GM21381 (cell line): ENCODE measurements at regions not wholly inside any gene's neighbourhood (a gene's known extent, or its start where the extent isn't known, plus 50 kb on each side); places are given as distances from the start of the nearest gene placed in this dataset.
"Not testable (repeated sequence)": the region's sequence is repeated elsewhere in the genome, so short reads cannot be mapped to it uniquely, and the experiment has no call there.

Source experiments
- ATAC-seq: cut with Tn5 transposase; IDR thresholded peaks from one replicate; pipeline ENCODE4 v1.9.1; 2021; ENCODE audit warnings: mild to moderate bottlenecking, moderate library complexity; ENCODE audit not compliant: unreplicated experiment

DNA sequence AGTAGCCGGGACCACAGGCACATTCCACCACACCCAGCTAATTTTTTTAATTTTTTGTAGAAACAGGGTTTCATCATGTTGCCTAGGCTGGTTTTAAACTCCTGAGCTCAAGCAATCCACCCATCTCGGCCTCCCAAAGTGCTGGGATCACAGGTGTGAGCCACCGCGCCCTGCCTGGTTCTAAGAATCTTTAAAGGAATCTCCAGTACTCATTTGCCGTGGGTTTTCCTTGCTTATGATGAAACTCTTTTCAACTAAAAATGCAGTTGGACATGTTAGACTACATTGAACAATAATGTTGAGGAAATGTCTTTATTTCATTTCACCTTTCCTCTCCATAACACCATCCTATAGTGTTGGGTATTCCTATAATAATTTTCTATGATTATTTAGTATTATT lies 121.6 kb downstream of the ZNF281 start:
- ATAC-seq, result no peak

DNA sequence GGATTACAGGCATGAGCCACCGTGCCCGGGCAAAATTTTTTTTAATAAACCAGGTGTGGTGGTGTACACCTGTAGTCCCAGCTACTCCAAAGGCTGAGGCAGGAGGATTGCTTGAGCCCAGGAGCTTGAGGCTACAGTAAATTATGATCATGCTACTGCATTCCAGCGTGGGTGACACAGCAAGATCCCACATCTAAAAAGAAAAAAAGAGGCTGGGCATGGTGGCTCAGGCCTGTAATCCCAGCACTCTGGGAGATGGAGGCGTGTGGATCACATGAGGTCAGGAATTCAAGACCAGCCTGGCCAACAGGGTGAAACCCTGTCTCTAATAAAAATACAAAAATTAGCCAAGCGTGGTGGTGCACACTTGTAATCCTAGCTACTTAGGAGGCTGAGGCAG lies 125.6 kb downstream of the ZNF281 start:
- not testable (repeated sequence) for ATAC-seq

DNA sequence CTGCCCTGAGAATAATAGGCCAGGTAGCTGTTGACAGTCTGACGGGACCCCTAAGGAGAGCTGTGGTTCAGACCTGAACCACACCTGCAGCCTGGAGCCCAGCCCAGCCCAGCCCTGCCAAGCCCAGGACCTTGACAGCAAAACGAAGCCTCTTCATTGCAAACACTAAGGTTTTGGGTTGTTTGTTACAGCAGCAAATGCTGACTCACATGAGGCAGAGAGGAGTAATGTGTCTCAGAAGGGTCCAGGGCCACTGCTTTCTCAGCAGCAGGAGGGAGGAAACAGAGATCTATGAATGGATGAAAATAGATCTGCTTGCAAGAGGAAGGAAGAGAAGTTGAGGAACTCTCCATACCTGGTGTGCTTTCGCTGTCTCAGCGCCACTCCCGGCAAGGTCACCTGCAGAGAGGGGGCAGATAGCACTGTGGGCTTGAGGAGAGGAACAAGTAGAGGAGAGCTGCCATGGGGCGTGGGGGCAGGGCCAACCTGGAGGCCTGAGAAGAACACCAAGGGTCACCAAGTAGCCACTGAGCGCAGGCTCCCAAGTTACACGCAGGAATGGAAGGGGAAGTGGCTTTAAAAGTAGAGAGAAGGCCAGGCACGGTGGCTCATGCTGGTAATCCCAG lies 127.2 kb downstream of the ZNF281 start:
- no peak for ATAC-seq

DNA sequence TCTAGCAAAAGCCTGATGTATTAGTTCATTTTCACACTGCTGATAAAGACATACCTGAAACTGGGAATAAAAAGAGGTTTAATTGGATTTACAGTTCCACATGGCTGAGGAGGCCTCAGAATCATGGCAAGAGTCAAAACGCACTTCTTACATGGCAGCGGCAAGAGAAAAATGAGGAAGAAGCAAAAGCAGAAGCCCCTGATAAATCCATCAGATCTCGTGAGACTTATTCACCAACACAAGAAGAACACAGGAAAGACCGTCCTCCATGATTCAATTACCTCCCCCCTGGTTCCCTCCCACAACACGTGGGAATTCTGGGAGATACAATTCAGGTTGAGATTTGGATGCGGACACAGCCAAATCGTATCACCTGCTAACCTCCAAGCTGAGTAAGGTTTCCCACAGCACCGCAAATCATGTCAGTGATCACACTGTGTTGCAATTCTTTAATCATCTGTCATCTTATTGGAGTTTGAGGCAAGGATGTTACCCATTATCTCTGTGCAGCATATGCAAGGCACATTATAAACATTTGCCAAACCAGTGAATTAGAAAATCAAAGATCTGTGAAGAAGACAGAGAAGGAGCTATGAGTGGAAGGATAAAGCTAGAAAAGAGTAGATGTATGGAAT lies 128.5 kb downstream of the ZNF281 start:
- no peak for ATAC-seq

DNA sequence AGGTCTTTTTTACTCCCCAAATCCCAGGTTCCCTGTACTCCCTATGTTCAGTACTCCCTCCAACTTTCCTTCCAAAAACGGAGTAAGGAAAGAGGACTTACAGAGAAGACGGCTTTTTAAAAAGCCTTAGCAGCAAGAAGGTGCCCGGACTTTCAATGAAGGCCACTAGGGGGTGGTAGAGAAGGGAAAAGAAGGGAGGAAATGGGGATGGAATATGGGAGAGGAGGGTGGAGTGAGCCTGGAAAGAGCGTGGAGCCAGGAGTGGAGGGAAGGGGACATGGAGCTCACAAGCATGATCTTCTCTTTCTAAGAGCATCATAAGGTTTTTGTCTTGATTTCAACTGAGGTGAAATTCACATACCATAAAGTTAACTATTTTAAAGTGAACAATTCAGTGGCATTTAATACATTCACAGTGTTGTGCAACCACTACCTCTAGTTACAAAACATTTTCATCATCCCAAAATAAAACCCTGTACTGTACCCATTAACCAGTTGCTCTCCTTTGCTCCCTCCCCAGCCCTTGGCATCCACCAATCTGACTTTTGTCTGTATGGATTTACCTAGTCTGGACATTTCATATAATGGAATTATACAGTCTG lies 129.9 kb downstream of the ZNF281 start:
- ATAC-seq, result no peak

DNA sequence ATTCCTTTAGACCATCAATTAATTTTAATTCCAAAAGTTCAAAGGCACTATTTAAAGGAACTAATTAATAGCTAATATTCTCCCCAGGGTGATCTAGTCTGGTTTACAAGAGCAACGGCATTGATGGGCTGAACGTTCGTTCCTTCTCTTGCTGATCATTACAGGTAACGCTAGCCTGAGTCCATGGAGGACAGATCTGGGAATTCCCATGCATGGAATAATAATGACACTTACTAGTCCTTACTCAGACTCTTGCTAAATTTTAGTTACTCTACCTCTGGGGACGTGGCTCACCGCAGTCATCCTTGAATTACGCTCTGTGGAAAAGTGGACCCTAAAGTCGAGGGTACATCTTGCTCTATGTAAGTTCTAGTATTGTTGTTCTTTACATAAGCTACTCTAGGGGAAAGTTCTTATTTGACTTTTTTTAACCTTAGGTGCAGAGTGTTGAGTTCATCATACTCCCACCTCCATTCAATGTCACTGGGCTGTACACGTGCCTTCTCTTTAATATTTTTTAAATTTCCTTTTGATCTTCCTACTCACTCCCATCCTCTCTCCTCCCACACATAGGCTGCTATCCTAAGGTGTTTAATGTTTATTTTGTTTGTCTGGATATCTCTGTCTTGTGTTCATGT lies 133.9 kb downstream of the ZNF281 start:
- ATAC-seq, result no peak

DNA sequence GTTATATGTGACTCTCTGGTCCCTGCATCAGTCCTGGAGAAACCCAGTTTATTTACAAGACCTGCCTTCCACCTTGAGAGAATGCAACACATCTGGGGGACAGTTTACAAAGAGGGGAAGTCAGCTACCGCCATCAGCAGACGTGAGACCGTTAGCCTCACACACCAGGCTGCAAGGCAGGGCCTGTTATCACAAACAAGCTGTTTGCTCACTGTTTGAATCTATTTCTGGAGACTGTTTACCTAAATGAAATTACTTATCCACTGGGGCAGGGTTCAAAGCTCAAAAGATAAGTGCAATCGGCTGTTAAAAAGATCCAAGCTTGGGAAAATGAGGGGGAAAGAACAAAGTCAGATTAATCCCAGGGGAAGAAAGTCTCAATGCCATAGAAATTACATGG lies 134.4 kb downstream of the ZNF281 start:
- ATAC-seq, result no peak

DNA sequence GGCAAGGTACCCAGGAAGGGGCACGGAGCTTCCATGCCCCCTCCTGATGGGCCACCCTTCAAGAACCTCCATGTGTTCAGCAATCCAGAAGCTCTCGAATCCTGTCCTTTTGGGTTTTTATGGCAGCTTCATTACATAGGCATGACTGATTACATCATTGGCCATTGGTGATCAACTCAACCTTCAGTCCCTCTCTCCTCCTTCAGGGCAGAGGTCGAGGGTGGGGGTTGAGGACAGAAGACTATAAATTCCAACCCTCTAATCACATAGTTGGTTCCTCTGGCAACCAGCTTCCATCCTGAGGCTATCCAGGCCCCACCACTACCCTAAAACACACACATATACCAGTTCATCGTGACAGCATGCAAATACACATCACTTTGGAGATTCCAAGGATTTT lies 135.7 kb downstream of the ZNF281 start:
- no peak for ATAC-seq

DNA sequence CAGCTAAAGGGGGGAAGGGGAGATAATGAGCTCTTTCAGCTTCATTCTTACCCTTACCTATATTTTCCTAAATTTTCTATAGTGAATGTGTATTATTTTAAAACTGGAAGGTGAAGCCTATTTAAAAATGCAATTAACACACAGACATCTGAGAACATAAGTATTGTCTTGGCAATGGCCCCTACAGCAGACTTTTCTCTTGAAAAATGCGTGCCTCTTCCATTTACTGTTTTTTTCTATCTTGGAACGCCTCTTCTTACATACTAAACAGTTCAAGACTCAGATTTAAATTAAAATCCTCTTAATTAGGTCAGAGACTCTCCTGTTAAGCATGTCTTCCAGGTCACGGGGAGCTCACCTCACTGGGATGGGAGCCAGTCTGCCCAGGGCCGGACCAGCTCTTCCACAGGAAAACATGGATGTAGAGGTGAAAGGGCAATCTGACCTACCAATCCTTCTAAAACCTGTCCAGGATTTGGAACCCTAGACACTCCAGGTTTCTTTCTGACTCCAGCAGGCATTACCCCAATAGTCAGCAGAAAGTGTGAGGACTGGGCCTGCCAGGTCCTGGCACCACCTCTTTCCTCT lies 137.3 kb downstream of the ZNF281 start:
- no peak for ATAC-seq

DNA sequence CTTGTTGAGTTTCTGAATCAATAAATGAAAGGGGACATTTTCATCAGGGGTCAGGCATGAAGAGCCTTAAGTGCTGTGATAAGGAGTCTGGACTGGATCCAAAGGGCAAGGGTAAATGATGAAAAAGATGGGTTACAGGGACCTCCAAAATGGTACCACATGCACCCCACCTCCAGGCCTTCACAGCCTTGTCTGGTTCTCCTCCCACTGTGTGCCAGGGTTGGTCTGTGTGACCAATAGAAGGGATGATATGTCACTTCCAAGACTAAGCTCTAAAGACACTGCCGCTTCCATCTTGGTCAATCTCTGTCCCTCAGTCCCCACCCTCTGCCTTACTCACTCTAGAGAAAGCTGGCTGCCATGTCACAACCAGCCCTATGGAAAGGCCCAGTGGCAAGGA lies 140.6 kb downstream of the ZNF281 start:
- ATAC-seq, result no peak

DNA sequence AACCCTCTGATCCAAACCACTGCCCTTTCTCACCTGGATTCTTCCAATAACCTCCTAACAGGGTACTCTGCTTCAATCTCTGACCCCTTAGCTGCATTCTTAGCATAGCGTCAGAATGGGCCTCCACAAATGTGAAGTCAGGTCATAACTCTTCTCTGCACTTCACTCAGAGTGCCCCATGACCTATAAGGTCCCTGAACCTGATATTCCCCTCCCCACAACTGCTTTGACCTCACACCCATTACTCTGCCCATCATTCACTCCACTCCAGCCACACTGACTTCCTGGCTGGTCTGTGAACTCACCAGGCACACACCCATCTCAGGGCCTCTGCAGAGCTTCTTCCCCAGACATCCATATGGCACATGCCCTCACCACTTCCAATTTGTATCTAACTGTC lies 141.9 kb downstream of the ZNF281 start:
- ATAC-seq, result no peak

DNA sequence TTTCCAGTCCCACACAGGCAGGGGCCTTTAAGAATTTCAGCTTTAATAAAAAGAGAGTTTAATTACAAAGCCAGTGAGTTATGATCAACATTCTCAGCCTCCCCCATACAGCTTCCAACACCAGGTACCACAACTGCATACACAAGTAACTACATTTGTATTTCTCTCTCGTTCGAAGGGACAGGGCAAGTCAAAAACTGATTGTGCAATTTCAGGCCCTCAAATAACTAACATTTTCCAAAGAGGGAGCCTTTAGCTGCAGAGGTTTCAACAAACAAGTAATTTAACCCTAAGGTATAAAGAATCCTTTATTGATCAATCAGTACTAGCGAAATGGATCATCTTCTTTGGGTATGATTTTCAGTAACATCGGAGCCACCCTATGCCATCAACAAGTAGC lies 142.4 kb downstream of the ZNF281 start:
- ATAC-seq, result no peak

DNA sequence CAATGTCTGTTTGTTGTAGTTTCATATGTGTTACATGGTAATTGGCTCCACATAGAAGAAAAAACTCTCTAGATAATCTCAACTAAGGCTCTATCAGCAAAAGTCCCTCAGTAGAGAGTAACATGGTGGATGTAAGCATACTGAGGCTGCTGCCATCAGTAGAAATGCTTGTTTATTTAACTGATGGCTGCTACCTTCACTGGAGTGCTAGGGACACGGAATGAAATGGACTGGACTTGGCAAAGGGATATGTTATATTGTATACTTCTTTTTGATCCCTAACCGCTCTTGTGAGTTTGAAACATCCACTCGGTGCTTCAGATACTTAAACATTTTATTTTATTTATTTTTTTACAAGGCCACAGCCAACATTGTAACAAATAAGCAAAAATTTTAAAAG lies 143.0 kb downstream of the ZNF281 start:
- ATAC-seq, result no peak

DNA sequence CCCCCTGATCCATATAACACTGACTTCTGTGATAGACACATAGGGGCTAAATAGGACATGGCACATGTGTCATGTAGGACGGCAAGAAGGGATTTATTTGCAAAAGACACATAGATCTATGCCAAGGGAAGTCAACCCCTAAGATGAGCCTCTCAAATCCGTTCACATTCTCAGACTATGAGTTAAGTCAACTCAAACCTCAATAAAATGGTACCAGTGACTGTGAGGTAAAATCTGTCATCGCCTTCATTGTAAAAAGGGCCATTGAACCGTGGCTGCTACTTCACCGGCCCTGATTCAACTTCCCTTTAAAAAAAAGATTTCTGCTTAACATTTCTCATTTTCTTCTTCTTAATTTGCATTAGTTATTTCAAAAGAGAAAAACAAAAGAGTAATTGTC lies 144.0 kb downstream of the ZNF281 start:
- ATAC-seq, result no peak

DNA sequence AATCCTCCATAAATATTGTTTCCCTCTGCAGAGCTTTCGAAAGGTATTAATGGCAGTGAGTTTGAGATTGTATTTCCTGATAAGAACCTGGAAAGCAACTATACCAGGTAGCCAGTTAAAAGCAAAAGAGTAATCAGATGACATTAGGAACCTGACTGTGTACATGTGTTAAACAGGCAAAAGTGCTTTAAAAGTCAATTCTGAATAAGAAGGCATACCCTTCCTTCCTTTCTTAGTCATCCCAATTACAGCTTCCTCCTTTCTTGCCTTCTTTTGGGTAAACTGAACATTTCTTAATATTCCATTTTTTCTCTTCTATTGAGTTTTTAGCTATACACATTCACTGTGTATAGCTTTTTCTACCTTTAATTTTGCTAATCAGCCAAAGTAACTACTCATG lies 144.7 kb downstream of the ZNF281 start:
- no peak for ATAC-seq

DNA sequence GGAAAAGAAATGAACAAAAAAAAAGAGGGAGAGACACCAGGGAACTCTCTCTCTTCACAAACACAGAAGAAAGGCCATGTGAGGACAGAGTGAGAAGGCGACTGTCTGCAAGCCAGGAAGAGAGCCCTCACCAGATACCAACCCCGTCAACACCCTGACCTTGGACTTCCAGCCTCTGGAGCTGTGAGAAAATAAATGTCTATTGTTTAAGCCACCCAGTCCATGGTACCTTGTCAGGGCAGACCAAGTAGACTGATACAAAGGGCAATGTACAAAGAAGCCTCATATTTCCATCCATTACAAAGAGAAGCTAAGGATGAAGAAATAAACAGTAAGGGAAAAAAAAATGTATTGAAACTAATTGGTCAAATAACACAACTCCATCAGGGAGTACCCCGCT lies 146.6 kb downstream of the ZNF281 start:
- no peak for ATAC-seq

DNA sequence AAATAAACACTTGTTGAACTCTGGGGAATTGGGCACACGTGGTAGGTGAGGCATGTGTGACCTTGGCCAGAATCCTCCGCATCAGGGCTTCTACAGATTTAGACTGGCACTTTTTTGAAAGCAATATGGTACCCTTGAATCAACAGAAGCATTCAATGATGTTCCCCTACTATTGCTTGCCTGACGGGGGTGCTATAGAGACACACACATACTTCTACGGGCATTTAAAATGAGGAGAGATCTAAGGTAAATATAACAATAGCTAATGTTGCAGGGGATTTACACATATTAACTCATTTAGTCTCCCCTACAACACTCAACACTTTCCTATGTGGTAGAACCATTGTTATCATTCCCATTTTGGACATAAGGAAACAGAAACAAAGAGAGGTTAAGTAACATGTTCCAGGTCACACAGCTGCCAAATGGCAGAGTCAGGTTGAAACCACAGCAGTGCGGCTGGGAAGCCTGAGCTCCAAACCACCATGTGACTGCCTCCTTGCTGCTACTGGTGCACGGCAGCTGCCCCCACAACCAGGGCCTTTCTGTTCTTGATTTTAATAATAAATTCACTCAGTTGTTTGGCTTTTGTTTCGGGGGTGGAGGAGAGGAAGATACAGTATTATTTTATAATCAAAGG lies 147.4 kb downstream of the ZNF281 start:
- ATAC-seq, result peak; percentile 81

DNA sequence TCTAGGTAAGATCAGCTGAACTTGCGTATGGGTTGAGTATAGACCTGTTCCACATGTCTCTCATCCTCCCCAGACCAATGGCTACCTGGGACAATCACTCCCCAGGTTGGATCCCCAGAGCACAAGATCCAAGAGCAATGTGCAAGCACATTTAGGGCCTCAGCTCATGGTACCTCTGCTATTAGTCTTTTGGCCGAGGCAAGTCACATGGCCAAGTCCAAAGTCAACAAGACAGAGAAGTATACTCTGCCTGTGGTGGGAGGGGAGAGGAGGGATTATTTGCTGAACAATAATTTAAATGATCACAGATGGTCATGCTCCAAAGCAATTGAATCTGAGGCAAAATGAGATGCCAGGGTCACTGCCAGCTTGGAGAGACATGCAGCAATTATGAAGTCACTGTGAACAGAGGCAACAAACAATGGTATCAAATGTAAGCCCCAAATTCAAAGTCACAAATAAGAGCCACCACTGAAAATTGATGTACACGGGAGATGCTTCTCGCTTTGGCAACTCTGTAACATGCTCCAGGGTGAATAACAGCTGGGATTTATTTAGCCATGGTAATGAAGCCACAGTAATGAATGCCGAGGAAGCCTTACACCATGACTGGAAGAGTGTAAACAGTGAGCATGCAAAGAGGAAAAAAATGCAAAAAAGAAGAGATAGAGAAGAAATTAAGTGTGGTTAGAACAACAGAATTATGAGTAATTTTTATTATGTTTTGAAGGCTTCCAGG lies 149.1 kb downstream of the ZNF281 start:
- ATAC-seq, result no peak

DNA sequence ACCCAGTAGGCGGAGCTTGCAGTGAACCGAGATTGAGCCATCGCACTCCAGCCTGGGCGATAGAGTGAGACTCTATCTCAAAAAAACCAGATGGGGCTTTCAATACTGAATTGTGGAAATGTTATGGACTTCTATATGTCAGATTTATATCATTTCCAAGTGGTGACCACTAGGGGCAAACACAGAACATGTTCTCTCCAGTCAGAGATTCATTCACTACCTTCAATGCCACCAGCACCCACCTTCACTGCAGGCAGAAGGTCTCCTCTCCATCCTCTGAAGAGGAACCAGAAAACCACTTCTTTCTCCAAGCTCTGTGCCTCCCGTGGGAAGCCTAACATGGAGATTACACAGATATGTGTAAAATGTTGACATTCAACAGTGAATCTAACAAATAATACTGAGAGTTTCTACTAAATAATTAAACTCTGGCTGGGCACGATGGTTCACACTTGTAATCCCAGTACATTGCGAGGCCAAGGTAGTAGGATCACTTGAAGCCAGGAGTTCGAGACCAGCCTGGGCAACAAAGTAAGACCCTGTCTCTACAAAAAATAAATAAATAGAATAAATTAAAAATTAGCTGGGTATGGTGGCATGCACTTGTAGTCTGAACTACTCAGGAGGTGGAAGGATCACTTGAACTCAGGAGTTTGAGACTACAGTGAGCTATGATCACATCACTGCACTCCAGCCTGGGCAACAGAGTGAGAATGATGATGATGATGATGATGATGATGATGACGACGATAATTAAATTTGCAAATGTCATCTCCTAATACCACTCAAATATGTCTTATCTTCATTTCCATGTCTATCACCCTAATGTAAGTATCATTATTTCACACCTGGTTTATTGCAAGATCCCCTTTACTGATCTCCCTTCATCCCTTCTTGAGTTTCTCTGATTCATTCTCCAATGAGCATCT lies 151.1 kb downstream of the ZNF281 start:
- no peak for ATAC-seq

DNA sequence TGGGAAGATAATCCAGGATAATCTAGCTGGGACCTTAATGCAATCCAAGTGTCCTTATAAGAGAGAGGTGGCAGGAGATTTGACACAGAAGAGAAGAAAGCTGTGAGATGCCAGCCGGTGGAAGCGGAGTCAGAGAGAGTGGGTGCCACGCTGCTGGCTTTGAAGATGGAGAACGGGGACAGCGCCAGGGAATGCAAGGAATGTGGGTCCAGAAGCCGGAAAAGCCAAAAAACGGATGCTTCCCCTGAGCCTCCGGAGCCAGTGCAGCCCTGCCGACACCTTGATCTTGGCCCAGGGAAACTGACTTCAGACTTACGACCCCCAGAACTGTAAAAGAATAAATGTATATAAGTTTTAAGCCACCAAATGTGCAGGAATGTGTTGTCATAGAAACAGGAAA lies 152.6 kb downstream of the ZNF281 start:
- ATAC-seq, result no peak
